CD14-positive monocyte (primary cell): ENCODE measurements at regions not wholly inside any gene's neighbourhood (a gene's known extent, or its start where the extent isn't known, plus 50 kb on each side); places are given as distances from the start of the nearest gene placed in this dataset.
"Not testable (repeated sequence)": the region's sequence is repeated elsewhere in the genome, so short reads cannot be mapped to it uniquely, and the experiment has no call there.

Experiments used
- DNase-seq, 3 donors: peaks; one replicate each; pipeline ENCODE4 v3.0.0-alpha.2; 2011 to 2022
- H2AFZ ChIP-seq: 2 replicates; pipeline ENCODE4 v1.6.0; 2012; ENCODE audit warnings: mild to moderate bottlenecking, low read depth, low read length, inconsistent platforms; ENCODE audit not compliant: insufficient read depth, poor library complexity, severe bottlenecking
- H3K27ac ChIP-seq, 2 donors: 1 replicate in 1 of 2; 2 replicates in 1 of 2; pipeline ENCODE4 v1.5.1; 2012 to 2013; ENCODE audit warnings: low read length in 2 of 2, control low read depth in 1 of 2, inconsistent platforms in 1 of 2, low read depth in 1 of 2, mild to moderate bottlenecking in 1 of 2
- H3K27me3 ChIP-seq, 2 donors: one replicate each; pipeline versions ENCODE4 v1.6.0 to v1.6.1; 2011 to 2013; ENCODE audit warnings: low read length in 2 of 2; ENCODE audit not compliant: control insufficient read depth in 2 of 2, insufficient read depth in 2 of 2
- H3K36me3 ChIP-seq, 2 donors: replicated peaks in 1 of 2; 1 replicate in 1 of 2; 2 replicates in 1 of 2; pipeline versions ENCODE4 v1.5.1 to v1.6.1; 2012 to 2013; ENCODE audit warnings: low read length in 2 of 2, control low read depth in 1 of 2, inconsistent platforms in 1 of 2, mild to moderate bottlenecking in 1 of 2; ENCODE audit not compliant: insufficient read depth in 2 of 2, control insufficient read depth in 1 of 2
- H3K4me1 ChIP-seq, 2 donors: 1 replicate in 1 of 2; 2 replicates in 1 of 2; pipeline versions ENCODE4 v1.5.1 to v1.6.1; 2012 to 2013; ENCODE audit warnings: low read length in 2 of 2, control low read depth in 1 of 2, inconsistent platforms in 1 of 2, mild to moderate bottlenecking in 1 of 2, moderate library complexity in 1 of 2; ENCODE audit not compliant: insufficient read depth in 2 of 2, control insufficient read depth in 1 of 2
- H3K4me2 ChIP-seq: replicated peaks from 2 replicates; pipeline ENCODE3; 2012; ENCODE audit warnings: low read length, moderate library complexity, mild to moderate bottlenecking; ENCODE audit not compliant: poor library complexity, severe bottlenecking; ENCODE audit errors: extremely low read depth
- H3K4me3 ChIP-seq, 3 experiments: fragments of 200-600 bp in 1 of 3; sonication (generic) in 1 of 3; replicated peaks in 1 of 3; 1 replicate in 2 of 3; 2 replicates in 1 of 3; pipeline ENCODE4 v1.5.1; 2011 to 2013; ENCODE audit warnings: low read length in 3 of 3, mild to moderate bottlenecking in 3 of 3, control low read depth in 2 of 3, low read depth in 2 of 3, inconsistent platforms in 1 of 3, moderate library complexity in 1 of 3
- H3K79me2 ChIP-seq: 2 replicates; pipeline ENCODE4 v1.6.0; 2012; ENCODE audit warnings: mild to moderate bottlenecking, control low read depth, inconsistent platforms, low read length, moderate library complexity; ENCODE audit not compliant: insufficient read depth
- H3K9ac ChIP-seq: 2 replicates; pipeline ENCODE4 v1.6.0; 2017; ENCODE audit warnings: low read length, mild to moderate bottlenecking; ENCODE audit not compliant: insufficient read depth, poor library complexity, severe bottlenecking
- H3K9me3 ChIP-seq, 2 donors: replicated peaks in 1 of 2; 1 replicate in 1 of 2; 2 replicates in 1 of 2; pipeline versions ENCODE4 v1.5.1 to v1.6.1; 2012 to 2013; ENCODE audit warnings: low read length in 2 of 2, control low read depth in 1 of 2; ENCODE audit not compliant: control insufficient read depth in 1 of 2, insufficient read depth in 1 of 2
- H4K20me1 ChIP-seq: 2 replicates; pipeline ENCODE4 v1.6.0; 2012; ENCODE audit warnings: mild to moderate bottlenecking, low read length, control low read depth, moderate library complexity; ENCODE audit not compliant: insufficient read depth
- H3K27ac Mint-ChIP-seq, 7 donors: one replicate each; pipeline ENCODE4 v1.8.0; 2020; ENCODE audit warnings: mild to moderate bottlenecking in 7 of 7, mixed read lengths in 7 of 7, moderate library complexity in 6 of 7, inconsistent platforms in 2 of 7
- H3K27me3 Mint-ChIP-seq, 3 donors: one replicate each; pipeline ENCODE4 v1.8.0; 2021 to 2022; ENCODE audit warnings: low read depth in 3 of 3, mild to moderate bottlenecking in 3 of 3, mixed read lengths in 3 of 3, moderate library complexity in 3 of 3, inconsistent platforms in 1 of 3
- H3K36me3 Mint-ChIP-seq, 2 donors: one replicate each; pipeline ENCODE4 v1.8.0; 2020; ENCODE audit warnings: mixed read lengths in 2 of 2, inconsistent platforms in 1 of 2, mild to moderate bottlenecking in 1 of 2
- H3K4me1 Mint-ChIP-seq: one replicate; pipeline ENCODE4 v1.8.0; 2020; ENCODE audit warnings: mild to moderate bottlenecking, mixed read lengths
- H3K4me3 Mint-ChIP-seq, 2 donors: one replicate each; pipeline ENCODE4 v1.8.0; 2020; ENCODE audit warnings: mild to moderate bottlenecking in 2 of 2, mixed read lengths in 2 of 2, moderate library complexity in 1 of 2
- H3K9me3 Mint-ChIP-seq, 7 donors: one replicate each; pipeline ENCODE4 v1.8.0; 2020 to 2022; ENCODE audit warnings: mixed read lengths in 7 of 7, mild to moderate bottlenecking in 6 of 7, moderate library complexity in 6 of 7, inconsistent platforms in 2 of 7
- CTCF ChIP-seq: fragments of 200-600 bp; IDR thresholded peaks from one replicate; pipeline ENCODE4 v1.8.0; 2022; ENCODE audit warnings: antibody characterized with exemption, mild to moderate bottlenecking
- WGBS: methylation state at CpG from one replicate; pipeline ENCODE4 v1.1.5; 2013; ENCODE audit warnings: missing lambda C conversion rate; ENCODE audit not compliant: insufficient coverage; 5-methylcytosine and 5-hydroxymethylcytosine counted together
- intact Hi-C, 2 donors: fragments of 100-400 bp; cut with micrococcal nuclease; formaldehyde crosslinking; loops; one replicate each; pipeline versions ENCODE4 v1.15.0 to v1.15.1; 2023

GRCh38 chr2:83340424-83340823, 1118.7 kb downstream of the SUCLG1 start:
- no peak overlapping the region for H3K4me3 Mint-ChIP-seq
- no peak overlapping the region for H3K27ac Mint-ChIP-seq

GRCh38 chr2:83339942-83340341, 1119.1 kb downstream of the SUCLG1 start:
- not testable (repeated sequence) for H3K4me3 Mint-ChIP-seq

More at GRCh38 chr2:83340424-83340823, 1118.7 kb downstream of the SUCLG1 start:
- DNase-seq = no peak
- no peak overlapping the region for H3K27ac ChIP-seq
- no peaks in the 10 kb centered on the region for H3K79me2 ChIP-seq
- H3K4me3 ChIP-seq = no peak overlapping the region
- H3K36me3 Mint-ChIP-seq = no peaks in the 10 kb centered on the region
- peaks cover 0 to 2% (median 0%) of the 10 kb centered on the region in 7 donors for H3K9me3 Mint-ChIP-seq
- H3K27me3 Mint-ChIP-seq = peaks cover 0 to 2% (median 2%) of the 10 kb centered on the region in 3 donors
- no peaks in the 10 kb centered on the region for H3K36me3 ChIP-seq
- TF ChIP-seq CTCF = no peak
- no peaks in the 10 kb centered on the region for H3K9me3 ChIP-seq
- H3K4me2 ChIP-seq = no peak overlapping the region
- H3K4me1 Mint-ChIP-seq = no peaks in the 10 kb centered on the region
- H3K4me1 ChIP-seq = no peaks in the 10 kb centered on the region
- intact Hi-C loops = no loop called here
- no peaks in the 10 kb centered on the region for H3K27me3 ChIP-seq
- WGBS = 100% methylated on average over 1 of the region's 3 CpGs
- no peak overlapping the region for H2AFZ ChIP-seq
- no peak overlapping the region for H3K9ac ChIP-seq
- no peaks in the 10 kb centered on the region for H4K20me1 ChIP-seq

More at GRCh38 chr2:83339942-83340341, 1119.1 kb downstream of the SUCLG1 start:
- H3K9me3 ChIP-seq, H3K27ac Mint-ChIP-seq, H3K9ac ChIP-seq, H4K20me1 ChIP-seq, DNase-seq, H3K4me2 ChIP-seq, intact Hi-C loops, H3K36me3 ChIP-seq, H3K9me3 Mint-ChIP-seq, H3K4me3 ChIP-seq, H3K79me2 ChIP-seq, H3K4me1 Mint-ChIP-seq, H3K27me3 Mint-ChIP-seq, H2AFZ ChIP-seq, H3K27ac ChIP-seq, H3K36me3 Mint-ChIP-seq, H3K4me1 ChIP-seq, H3K27me3 ChIP-seq: not testable (repeated sequence)
- 86% methylated on average over 1 of the region's 5 CpGs for WGBS
